Breast epithelium (tissue), 4 donors: ENCODE measurements at regions not wholly inside any gene's neighbourhood (a gene's known extent, or its start where the extent isn't known, plus 50 kb on each side); places are given as distances from the start of the nearest gene placed in this dataset.
"Not testable (repeated sequence)": the region's sequence is repeated elsewhere in the genome, so short reads cannot be mapped to it uniquely, and the experiment has no call there.

Source experiments
- DNase-seq, 2 donors: peaks; one replicate each; pipeline ENCODE4 v3.0.0-alpha.2; 2019; ENCODE audit warnings: low spot score in 2 of 2
- H3K27ac ChIP-seq, 2 donors: fragments of 200-600 bp; sonication (generic) in 1 of 2; one replicate each; pipeline ENCODE4 v1.5.1; 2016 to 2019; ENCODE audit warnings: mild to moderate bottlenecking in 1 of 2
- H3K27me3 ChIP-seq, 2 donors: fragments of 200-600 bp; sonication (generic) in 1 of 2; one replicate each; pipeline versions ENCODE4 v1.5.1 to v1.6.0; 2017 to 2019; ENCODE audit warnings: control low read depth in 1 of 2, mild to moderate bottlenecking in 1 of 2
- H3K36me3 ChIP-seq: fragments of 200-600 bp; one replicate; pipeline ENCODE4 v1.5.1; 2019
- H3K4me1 ChIP-seq, 2 donors: fragments of 200-600 bp; sonication (generic); one replicate each; pipeline ENCODE4 v1.5.1; 2016 to 2019; ENCODE audit warnings: control low read depth in 1 of 2
- H3K4me3 ChIP-seq, 3 donors: fragments of 200-600 bp; sonication (generic); 1 replicate in 2 of 3; 2 replicates in 1 of 3; pipeline ENCODE4 v1.5.1; 2016 to 2019; ENCODE audit warnings: mild to moderate bottlenecking in 3 of 3, moderate library complexity in 2 of 3
- H3K9me3 ChIP-seq, 2 donors: fragments of 200-600 bp; sonication (generic) in 1 of 2; one replicate each; pipeline ENCODE4 v1.5.1; 2016 to 2019; ENCODE audit warnings: control low read depth in 1 of 2
- CTCF ChIP-seq, 3 donors: fragments of 450-650 bp; IDR thresholded peaks; one replicate each; pipeline ENCODE4 v1.5.1; 2016 to 2017; ENCODE audit warnings: antibody characterized with exemption in 3 of 3, mild to moderate bottlenecking in 3 of 3, moderate library complexity in 3 of 3
- POLR2A ChIP-seq: fragments of 450-650 bp; IDR thresholded peaks from one replicate; pipeline ENCODE4 v1.6.1; 2016; ENCODE audit warnings: antibody characterized with exemption, mild to moderate bottlenecking, moderate library complexity
- POLR2AphosphoS5 ChIP-seq, 3 donors: sonication (generic); formaldehyde crosslinking; IDR thresholded peaks; one replicate each; pipeline ENCODE4 v1.6.1; 2017; ENCODE audit warnings: antibody characterized with exemption in 3 of 3
- intact Hi-C: fragments of 100-400 bp; cut with DNase I; formaldehyde crosslinking; loops from one replicate; pipeline ENCODE4 v1.15.1; 2023; ENCODE audit warnings: low total_unique reads

DNA sequence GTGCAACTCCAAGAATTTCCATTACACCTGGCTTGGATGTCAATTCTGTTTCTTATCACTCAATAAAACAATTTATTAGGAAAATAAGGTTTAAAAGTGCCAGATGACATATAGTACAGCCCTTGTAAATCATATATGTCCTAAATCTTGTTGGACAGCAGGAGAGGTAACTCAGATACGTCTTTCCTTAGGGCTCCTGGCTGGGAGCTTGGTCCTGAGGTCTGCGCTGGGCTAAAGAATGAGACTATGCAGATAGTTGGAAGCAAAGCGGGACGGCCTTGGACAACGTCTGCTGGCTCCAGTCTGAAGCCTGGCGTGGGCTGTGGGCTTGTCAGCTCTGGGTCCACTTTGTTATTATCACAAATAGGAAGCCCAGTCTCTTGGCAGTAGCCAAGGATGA lies 377.0 kb downstream of the DLEU7 start:
- Histone ChIP-seq H3K36me3 (no peaks in the 10 kb centered on the region), H3K4me1 (no peaks in the 10 kb centered on the region), H3K9me3 (no peaks in the 10 kb centered on the region), H3K27me3 (no peaks in the 10 kb centered on the region), H3K4me3 (no peak overlapping the region), H3K27ac (no peak overlapping the region)
- no peak for DNase-seq
- intact Hi-C loops, result no loop called here
- no peak for TF ChIP-seq POLR2AphosphoS5 (IDR thresholded peaks at IDR 0.05)
- TF ChIP-seq POLR2A, result no peak
- TF ChIP-seq CTCF (IDR thresholded peaks at IDR 0.05), result no peak

DNA sequence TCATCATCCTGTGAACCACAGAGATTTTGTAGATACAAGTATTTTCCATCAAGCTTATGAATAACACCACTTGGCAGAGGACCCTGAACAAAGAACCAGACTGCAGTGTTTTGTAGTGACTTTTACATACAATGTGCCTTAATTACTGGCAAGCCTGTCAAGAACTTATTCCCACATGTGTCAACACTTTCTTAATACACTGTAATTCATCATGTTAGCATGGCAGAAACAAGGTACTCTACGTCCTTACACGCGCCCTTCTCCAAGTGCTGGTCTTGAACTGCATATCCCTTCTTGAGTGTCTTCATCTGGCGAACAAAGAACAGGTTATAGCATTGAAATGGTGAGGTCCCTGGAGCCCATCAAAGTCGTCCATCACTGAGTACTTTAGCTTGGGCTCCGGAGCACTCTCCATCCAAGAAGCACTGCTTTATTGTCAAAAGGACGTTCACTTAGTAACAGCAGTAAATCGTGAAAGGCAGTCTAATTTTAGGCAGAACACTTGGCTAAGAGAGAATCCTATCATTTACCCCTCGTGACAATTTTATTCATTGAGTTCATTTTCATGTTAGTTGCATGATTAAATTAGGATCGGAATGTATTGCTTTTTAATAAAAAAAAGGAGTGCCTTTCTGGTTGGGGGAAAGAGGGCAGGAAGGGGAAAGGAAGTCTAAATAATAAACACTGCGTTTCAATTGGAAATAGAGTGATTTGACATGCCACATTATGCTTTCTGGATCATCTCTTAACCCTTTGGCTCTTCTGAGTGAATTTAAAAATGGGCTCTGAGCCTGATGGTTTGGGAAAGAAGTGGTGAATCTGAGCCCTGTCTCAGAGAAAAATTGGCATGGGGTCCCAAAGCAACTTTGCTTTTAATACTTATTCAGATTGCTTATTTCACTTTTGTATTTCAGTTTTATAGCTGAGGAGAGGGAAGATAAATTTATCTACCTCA lies 376.1 kb downstream of the DLEU7 start:
- Histone ChIP-seq H3K4me3 (no peak overlapping the region), H3K9me3 (no peaks in the 10 kb centered on the region), H3K27me3 (no peaks in the 10 kb centered on the region), H3K27ac (no peak overlapping the region), H3K4me1 (no peaks in the 10 kb centered on the region), H3K36me3 (no peaks in the 10 kb centered on the region)
- no peak for TF ChIP-seq POLR2A
- TF ChIP-seq CTCF (IDR thresholded peaks at IDR 0.05), result no peak
- no peak for DNase-seq
- intact Hi-C loops, result no loop called here

- DNase-seq, result no peak
- H3K36me3 ChIP-seq, result no peaks in the 10 kb centered on the region
- no peaks in the 10 kb centered on the region for H3K9me3 ChIP-seq
- no peaks in the 10 kb centered on the region for H3K4me1 ChIP-seq
- H3K27me3 ChIP-seq, result no peaks in the 10 kb centered on the region
- no peak for TF ChIP-seq POLR2AphosphoS5 (IDR thresholded peaks at IDR 0.05)
- no peak overlapping the region for H3K4me3 ChIP-seq
- H3K27ac ChIP-seq, result no peak overlapping the region
- intact Hi-C loops, result no loop called here
Measured at GRCh38 chr13:50468849-50469669, 374.4 kb downstream of the DLEU7 start.

- H3K9me3 ChIP-seq, H3K4me1 ChIP-seq, H3K27ac ChIP-seq, H3K27me3 ChIP-seq, DNase-seq, H3K36me3 ChIP-seq, intact Hi-C loops, H3K4me3 ChIP-seq: not testable (repeated sequence)
Measured at GRCh38 chr13:50473050-50473449, 370.4 kb downstream of the DLEU7 start.

GRCh38 chr13:50474088-50474662 lies 369.3 kb downstream of the DLEU7 start:
- H3K27ac ChIP-seq, result no peak overlapping the region
- no peaks in the 10 kb centered on the region for H3K4me1 ChIP-seq
- H3K4me3 ChIP-seq, result no peak overlapping the region
- no peaks in the 10 kb centered on the region for H3K9me3 ChIP-seq
- H3K27me3 ChIP-seq, result no peaks in the 10 kb centered on the region
- intact Hi-C loops, result no loop called here
- no peaks in the 10 kb centered on the region for H3K36me3 ChIP-seq
- DNase-seq, result no peak
- TF ChIP-seq POLR2A (no peak), POLR2AphosphoS5 (IDR thresholded peaks at IDR 0.05) (no peak), CTCF (IDR thresholded peaks at IDR 0.05) (no peak)
